GM21576 (cell line): ENCODE measurements at regions not wholly inside any gene's neighbourhood (a gene's known extent, or its start where the extent isn't known, plus 50 kb on each side); places are given as distances from the start of the nearest gene placed in this dataset.

Experiments used
- ATAC-seq: cut with Tn5 transposase; IDR thresholded peaks from one replicate; pipeline ENCODE4 v1.9.1; 2021; ENCODE audit warnings: mild to moderate bottlenecking, moderate library complexity; ENCODE audit not compliant: unreplicated experiment

DNA sequence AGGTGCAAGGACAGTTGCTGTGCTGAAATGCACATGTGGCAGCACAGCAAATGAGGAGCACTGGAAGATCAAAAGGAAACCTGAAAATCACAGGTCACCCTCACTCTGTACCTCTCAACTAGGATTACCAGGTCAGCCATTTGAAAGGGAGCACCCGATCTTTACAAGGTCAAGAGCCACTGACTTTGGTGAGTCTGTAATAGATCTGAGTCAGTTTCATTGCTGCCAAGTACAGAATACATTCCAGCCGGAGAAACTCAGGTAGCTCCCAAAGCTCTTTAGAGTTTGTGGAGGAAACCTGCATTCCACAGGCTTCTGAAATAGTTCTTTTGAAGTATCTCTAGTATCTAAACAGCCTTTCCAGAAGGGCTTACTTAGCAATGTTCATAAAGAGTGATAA lies 217.5 kb downstream of the SNX13 start:
- ATAC-seq = no peak

DNA sequence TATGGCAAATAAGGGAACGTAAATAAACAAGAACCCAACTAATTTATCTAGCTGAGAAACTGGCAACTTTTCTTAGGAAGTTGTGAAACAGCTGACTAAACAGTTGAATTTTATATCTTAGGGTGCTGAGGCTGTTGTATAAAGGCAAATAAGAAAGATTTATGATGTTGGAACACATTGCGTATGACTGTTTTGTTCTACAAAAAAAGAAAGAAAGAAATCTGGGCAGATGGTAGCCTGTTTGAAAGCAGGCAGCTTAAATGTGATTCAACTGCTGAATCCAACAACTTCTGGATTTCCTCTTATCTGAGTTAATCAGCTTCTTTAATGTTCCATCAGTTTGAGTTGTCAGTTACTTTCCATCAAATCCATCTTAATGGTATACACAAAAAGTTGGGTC lies 214.5 kb downstream of the SNX13 start:
- no peak for ATAC-seq

DNA sequence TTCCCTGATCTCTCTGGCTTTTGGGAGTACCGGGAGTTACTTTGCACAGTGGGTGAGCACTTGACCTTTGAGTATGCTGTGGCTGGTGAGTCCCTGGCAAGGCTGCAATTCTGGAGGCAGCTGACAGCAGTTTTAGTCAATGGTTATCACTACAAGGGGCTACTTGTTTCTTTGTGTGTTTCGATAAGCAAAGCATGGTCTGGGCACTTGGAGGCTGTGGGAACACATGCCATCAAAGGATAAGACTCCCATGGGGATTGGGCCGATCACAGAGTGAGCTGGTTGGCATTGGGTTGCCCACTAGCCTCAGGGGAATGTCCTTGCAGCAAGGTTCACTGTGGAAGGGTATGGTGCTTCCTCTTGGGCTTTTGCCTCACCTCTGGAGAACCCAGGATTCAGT lies 208.2 kb downstream of the SNX13 start:
- ATAC-seq = no peak
